ENCODE measurements at regions not wholly inside any gene's neighbourhood (a gene's known extent, or its start where the extent isn't known, plus 50 kb on each side); places are given as distances from the start of the nearest gene placed in this dataset.

DNA sequence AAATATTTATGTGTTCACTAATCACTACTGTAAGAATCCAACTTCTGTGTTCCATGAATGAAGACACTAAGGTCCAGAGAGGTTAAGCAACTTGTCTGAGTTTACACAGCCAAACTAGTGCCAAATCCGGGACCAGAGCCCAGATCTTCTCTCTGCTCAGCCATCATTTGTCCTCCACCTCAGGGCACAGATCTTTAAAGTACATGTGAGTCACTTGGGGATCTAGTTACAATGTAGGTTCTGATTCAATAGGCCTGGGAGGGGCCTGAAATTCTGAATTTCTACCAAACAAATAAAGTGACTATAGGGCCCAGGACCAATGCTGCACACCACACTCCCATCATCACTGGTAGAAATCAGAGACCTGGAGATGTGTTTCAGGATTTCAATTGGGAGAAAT lies 162.9 kb downstream of the GXYLT1 start:
- no peaks in the 10 kb centered on the region for H3K9me3 ChIP-seq (ENCODE audit: control insufficient read depth in 1 of 2, low read length in 2 of 2)
- no peaks in the 10 kb centered on the region for H3K36me3 ChIP-seq (ENCODE audit: control insufficient read depth in 1 of 2, insufficient read depth in 2 of 2, low read length in 2 of 2)
- H3K4me3 ChIP-seq (ENCODE audit: low read depth in 1 of 2, low read length in 2 of 2), result no peak overlapping the region
- no peaks in the 10 kb centered on the region for H3K4me1 ChIP-seq (ENCODE audit: control insufficient read depth in 1 of 2, insufficient read depth in 2 of 2, low read length in 2 of 2)
- no peak overlapping the region for H3K27ac ChIP-seq (ENCODE audit: low read length)
- no peaks in the 10 kb centered on the region for H3K27me3 ChIP-seq (ENCODE audit: low read depth, low read length)

DNA sequence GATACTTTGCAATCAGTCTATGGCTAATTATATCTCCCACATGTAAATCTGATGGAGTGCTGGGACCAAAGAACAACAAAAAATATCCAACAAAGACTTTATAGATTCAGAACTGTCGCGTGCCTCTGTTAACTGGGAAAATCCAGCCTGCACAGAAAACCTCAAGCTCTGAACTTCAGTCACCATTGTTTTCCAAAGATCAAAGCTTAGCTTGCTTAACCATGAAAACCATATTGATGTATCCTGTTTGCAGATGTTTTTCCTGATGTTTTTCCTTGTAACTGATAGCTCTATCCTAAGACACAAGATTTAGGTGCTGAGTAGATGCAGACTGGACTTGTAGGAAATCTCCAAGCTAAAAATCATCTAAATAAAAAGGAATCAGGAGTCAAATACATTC lies 163.7 kb downstream of the GXYLT1 start:
- no peak overlapping the region for H3K27ac ChIP-seq (ENCODE audit: low read length)
- no peaks in the 10 kb centered on the region for H3K4me1 ChIP-seq (ENCODE audit: control insufficient read depth in 1 of 2, insufficient read depth in 2 of 2, low read length in 2 of 2)
- H3K9me3 ChIP-seq (ENCODE audit: control insufficient read depth in 1 of 2, low read length in 2 of 2), result no peaks in the 10 kb centered on the region
- no peak overlapping the region for H3K4me3 ChIP-seq (ENCODE audit: low read depth in 1 of 2, low read length in 2 of 2)
- no peaks in the 10 kb centered on the region for H3K36me3 ChIP-seq (ENCODE audit: control insufficient read depth in 1 of 2, insufficient read depth in 2 of 2, low read length in 2 of 2)
- H3K27me3 ChIP-seq (ENCODE audit: low read depth, low read length), result no peaks in the 10 kb centered on the region

DNA sequence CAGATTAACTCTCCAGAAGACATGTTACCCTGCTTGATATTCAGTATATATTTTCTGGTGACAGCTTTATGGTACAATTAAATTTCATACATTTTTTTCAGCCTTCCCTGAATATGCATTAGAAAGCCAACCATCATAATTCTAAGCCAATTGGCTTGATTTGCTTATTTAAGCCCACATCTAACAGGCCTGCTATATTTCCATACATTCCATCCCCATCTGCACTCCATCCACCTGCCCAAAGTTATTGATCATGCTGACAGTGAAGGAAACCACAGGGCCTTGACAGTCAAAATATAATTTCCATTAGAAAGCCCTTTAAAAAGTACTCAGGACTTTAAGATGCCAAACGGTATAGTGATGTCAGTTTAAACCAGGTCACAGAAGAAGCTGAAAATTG lies 164.3 kb downstream of the GXYLT1 start:
- H3K27ac ChIP-seq (ENCODE audit: low read length), result no peak overlapping the region
- no peak overlapping the region for H3K4me3 ChIP-seq (ENCODE audit: low read depth in 1 of 2, low read length in 2 of 2)
- no peaks in the 10 kb centered on the region for H3K9me3 ChIP-seq (ENCODE audit: control insufficient read depth in 1 of 2, low read length in 2 of 2)
- H3K27me3 ChIP-seq (ENCODE audit: low read depth, low read length), result no peaks in the 10 kb centered on the region
- no peaks in the 10 kb centered on the region for H3K36me3 ChIP-seq (ENCODE audit: control insufficient read depth in 1 of 2, insufficient read depth in 2 of 2, low read length in 2 of 2)
- H3K4me1 ChIP-seq (ENCODE audit: control insufficient read depth in 1 of 2, insufficient read depth in 2 of 2, low read length in 2 of 2), result no peaks in the 10 kb centered on the region

DNA sequence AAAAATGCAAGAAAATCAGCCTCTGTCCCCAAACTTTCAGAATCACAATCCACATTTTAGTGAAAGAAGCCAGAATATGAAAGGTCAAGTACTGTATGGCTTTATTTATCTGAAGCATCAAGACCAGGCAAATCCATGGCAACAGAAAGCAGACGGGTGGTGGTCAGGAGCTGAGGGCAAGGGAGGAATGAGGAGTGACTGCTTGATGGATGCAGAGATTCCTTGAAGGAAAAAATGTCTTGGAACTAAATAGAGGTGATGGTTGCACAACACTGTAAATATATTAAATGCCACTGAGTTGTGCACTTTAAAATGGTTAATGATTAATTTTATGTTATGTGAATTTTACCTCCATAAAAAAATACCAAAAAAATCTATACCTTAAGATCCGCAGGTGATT lies 165.1 kb downstream of the GXYLT1 start:
- no peaks in the 10 kb centered on the region for H3K27me3 ChIP-seq (ENCODE audit: low read depth, low read length)
- H3K9me3 ChIP-seq (ENCODE audit: control insufficient read depth in 1 of 2, low read length in 2 of 2), result no peaks in the 10 kb centered on the region
- H3K4me1 ChIP-seq (ENCODE audit: control insufficient read depth in 1 of 2, insufficient read depth in 2 of 2, low read length in 2 of 2), result no peaks in the 10 kb centered on the region
- H3K4me3 ChIP-seq (ENCODE audit: low read depth in 1 of 2, low read length in 2 of 2), result no peak overlapping the region
- H3K27ac ChIP-seq (ENCODE audit: low read length), result no peak overlapping the region
- no peaks in the 10 kb centered on the region for H3K36me3 ChIP-seq (ENCODE audit: control insufficient read depth in 1 of 2, insufficient read depth in 2 of 2, low read length in 2 of 2)

DNA sequence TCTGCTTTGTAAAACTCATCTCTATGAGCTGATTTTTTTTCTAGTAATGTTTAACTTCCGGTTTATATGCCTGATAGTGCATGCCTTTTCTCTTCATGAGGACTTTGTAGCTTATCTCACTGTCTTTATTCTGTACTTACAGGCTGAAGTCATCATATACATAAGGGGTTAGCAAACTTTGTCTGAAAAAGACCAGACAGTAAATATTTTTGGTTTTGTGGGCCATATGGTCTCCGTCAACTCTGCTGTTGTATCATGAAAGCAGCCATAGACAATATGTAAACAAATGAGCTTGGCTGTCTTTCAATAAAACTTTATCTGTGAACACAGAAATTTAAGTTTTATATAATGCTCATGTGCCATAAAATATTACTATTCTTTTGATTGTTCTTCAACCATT lies 172.1 kb downstream of the GXYLT1 start:
- no peaks in the 10 kb centered on the region for H3K27me3 ChIP-seq (ENCODE audit: low read depth, low read length)

DNA sequence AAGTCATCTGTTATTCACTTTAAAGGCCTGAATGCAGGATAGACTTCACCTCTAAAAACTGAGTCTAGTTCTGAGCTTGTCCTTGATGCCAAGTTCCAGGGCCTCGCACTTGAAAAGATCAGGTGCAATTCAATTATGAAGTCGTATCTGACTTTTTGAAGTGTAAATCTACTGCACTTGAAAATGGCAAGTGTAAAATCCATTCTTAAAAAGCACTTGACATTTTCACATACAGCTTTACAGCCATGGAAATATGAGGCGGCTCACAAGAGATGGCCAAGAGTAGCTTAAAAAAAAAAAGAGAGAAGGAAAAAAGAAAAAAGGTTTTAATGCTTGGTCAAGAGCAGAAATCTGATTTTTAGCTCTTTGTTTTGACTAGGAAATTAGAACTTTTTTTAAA lies 172.5 kb downstream of the GXYLT1 start:
- H3K36me3 ChIP-seq (ENCODE audit: control insufficient read depth in 1 of 2, insufficient read depth in 2 of 2, low read length in 2 of 2), result no peaks in the 10 kb centered on the region
- no peaks in the 10 kb centered on the region for H3K4me1 ChIP-seq (ENCODE audit: control insufficient read depth in 1 of 2, insufficient read depth in 2 of 2, low read length in 2 of 2)
- H3K9me3 ChIP-seq (ENCODE audit: control insufficient read depth in 1 of 2, low read length in 2 of 2), result no peaks in the 10 kb centered on the region
- H3K27ac ChIP-seq (ENCODE audit: low read length), result no peak overlapping the region
- no peaks in the 10 kb centered on the region for H3K27me3 ChIP-seq (ENCODE audit: low read depth, low read length)
- H3K4me3 ChIP-seq (ENCODE audit: low read depth in 1 of 2, low read length in 2 of 2), result no peak overlapping the region

More for the DNA sequence above, 172.1 kb downstream of the GXYLT1 start:
- Histone ChIP-seq H3K4me3 (ENCODE audit: low read depth in 1 of 2, low read length in 2 of 2) (no peak overlapping the region), H3K27ac (ENCODE audit: low read length) (no peak overlapping the region), H3K4me1 (ENCODE audit: control insufficient read depth in 1 of 2, insufficient read depth in 2 of 2, low read length in 2 of 2) (no peaks in the 10 kb centered on the region), H3K36me3 (ENCODE audit: control insufficient read depth in 1 of 2, insufficient read depth in 2 of 2, low read length in 2 of 2) (no peaks in the 10 kb centered on the region), H3K9me3 (ENCODE audit: control insufficient read depth in 1 of 2, low read length in 2 of 2) (no peaks in the 10 kb centered on the region)

DNA sequence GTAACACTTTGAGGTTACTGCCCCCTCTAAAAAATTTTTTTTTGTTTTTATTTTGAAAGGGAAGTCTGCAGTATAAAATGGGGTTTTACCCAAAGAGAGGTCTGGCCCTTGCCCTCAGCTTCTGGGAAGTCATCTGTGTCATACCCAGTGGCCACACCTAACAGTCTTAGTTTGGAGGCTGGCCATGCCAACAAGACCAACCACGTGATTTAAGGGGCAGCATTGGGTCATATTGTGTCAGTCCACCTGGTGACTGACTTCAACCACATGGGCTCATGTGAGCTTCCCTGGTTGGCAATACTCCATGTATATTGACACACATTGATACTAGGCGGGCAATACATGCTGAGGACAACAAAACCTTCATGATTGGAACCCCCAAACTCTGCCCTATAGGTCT lies 173.9 kb downstream of the GXYLT1 start:
- H3K4me1 ChIP-seq (ENCODE audit: control insufficient read depth in 1 of 2, insufficient read depth in 2 of 2, low read length in 2 of 2), result no peaks in the 10 kb centered on the region
- no peak overlapping the region for H3K4me3 ChIP-seq (ENCODE audit: low read depth in 1 of 2, low read length in 2 of 2)
- no peaks in the 10 kb centered on the region for H3K27me3 ChIP-seq (ENCODE audit: low read depth, low read length)
- H3K36me3 ChIP-seq (ENCODE audit: control insufficient read depth in 1 of 2, insufficient read depth in 2 of 2, low read length in 2 of 2), result no peaks in the 10 kb centered on the region
- H3K9me3 ChIP-seq (ENCODE audit: control insufficient read depth in 1 of 2, low read length in 2 of 2), result no peaks in the 10 kb centered on the region
- no peak overlapping the region for H3K27ac ChIP-seq (ENCODE audit: low read length)

DNA sequence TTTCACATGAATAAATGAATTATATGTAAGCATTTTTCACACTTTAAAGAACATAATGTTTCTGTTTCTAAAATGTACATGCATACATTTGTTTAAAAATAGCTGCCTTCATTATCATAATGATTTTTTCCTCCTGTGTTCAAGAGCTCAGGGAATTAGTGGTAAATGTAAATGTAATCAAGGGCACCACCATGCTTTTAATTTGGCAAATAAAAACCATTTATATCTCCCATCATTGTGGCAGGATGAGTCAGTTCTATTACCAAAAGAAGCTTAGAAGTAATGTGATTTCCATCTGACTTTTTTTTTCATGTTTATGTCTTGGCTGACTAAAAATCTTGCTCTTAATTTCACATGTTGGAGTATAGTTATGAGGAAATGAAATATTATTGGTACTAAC lies 176.1 kb downstream of the GXYLT1 start:
- H3K4me3 ChIP-seq (ENCODE audit: low read depth in 1 of 2, low read length in 2 of 2), result no peak overlapping the region
- H3K4me1 ChIP-seq (ENCODE audit: control insufficient read depth in 1 of 2, insufficient read depth in 2 of 2, low read length in 2 of 2), result no peaks in the 10 kb centered on the region
- H3K27ac ChIP-seq (ENCODE audit: low read length), result no peak overlapping the region
- H3K9me3 ChIP-seq (ENCODE audit: control insufficient read depth in 1 of 2, low read length in 2 of 2), result no peaks in the 10 kb centered on the region
- no peaks in the 10 kb centered on the region for H3K27me3 ChIP-seq (ENCODE audit: low read depth, low read length)
- no peaks in the 10 kb centered on the region for H3K36me3 ChIP-seq (ENCODE audit: control insufficient read depth in 1 of 2, insufficient read depth in 2 of 2, low read length in 2 of 2)

DNA sequence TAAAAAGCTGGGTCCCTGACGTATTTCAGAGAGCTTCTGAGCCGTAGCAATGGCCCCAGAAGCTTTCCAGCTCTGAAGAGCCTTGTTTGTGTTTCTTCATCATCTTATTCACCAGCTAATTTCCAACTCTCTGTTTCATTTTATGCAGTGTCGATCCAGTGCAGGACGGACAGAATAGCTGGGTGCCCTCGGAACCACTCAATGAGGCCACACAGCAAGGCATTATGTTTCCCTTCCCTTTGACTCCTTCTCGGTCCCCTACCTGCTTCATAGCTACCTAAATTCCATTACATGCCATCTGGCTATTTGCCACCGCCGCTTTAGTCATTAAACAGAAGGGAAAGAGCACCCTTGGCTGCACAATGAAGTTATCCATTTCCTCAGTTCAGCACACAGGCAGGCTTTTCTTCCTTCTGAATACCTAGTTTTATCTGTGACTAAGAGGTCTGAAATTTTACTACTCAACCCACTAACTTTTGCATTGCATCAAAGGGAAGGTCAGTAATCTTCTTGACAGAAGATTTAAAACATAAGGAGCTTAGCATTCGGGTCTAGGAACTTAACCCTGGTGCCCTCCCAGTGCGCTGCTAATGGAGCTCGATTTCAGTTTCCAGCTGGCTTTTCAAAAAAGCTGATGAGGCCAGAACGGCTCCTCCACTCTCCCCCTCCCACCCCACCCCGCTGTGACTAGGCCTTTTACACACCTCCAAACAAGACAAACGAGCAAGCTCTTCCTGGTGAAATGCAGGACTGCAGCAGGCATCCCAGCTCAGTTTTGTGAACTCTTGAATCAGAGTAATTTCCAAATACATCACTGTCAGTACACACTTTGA lies 176.8 kb downstream of the GXYLT1 start:
- Histone ChIP-seq H3K27me3 (ENCODE audit: low read depth, low read length) (no peaks in the 10 kb centered on the region), H3K27ac (ENCODE audit: low read length) (no peak overlapping the region), H3K4me3 (ENCODE audit: low read depth in 1 of 2, low read length in 2 of 2) (no peak overlapping the region), H3K36me3 (ENCODE audit: control insufficient read depth in 1 of 2, insufficient read depth in 2 of 2, low read length in 2 of 2) (no peaks in the 10 kb centered on the region), H3K9me3 (ENCODE audit: control insufficient read depth in 1 of 2, low read length in 2 of 2) (no peaks in the 10 kb centered on the region), H3K4me1 (ENCODE audit: control insufficient read depth in 1 of 2, insufficient read depth in 2 of 2, low read length in 2 of 2) (no peaks in the 10 kb centered on the region)

DNA sequence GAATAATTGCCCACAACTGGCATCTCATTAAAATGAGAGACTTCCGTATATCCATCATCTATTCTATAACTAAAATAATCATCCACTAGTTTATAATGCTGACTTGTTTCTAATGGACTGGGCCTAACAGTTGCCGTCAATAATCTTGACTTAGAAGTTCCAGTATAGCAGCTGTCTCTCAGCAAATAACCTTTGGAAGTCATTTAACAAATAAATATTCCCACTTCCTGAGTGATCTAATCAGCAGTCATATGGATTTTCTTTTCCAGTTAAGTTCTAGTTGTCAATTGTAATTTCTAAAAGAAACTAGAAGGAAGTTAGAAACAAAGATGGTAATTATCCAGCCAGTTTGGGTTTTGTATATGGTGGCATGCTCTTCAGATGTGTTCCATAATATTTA lies 177.8 kb downstream of the GXYLT1 start:
- Histone ChIP-seq H3K9me3 (ENCODE audit: control insufficient read depth in 1 of 2, low read length in 2 of 2) (no peaks in the 10 kb centered on the region), H3K36me3 (ENCODE audit: control insufficient read depth in 1 of 2, insufficient read depth in 2 of 2, low read length in 2 of 2) (no peaks in the 10 kb centered on the region), H3K27ac (ENCODE audit: low read length) (no peak overlapping the region), H3K4me3 (ENCODE audit: low read depth in 1 of 2, low read length in 2 of 2) (no peak overlapping the region), H3K4me1 (ENCODE audit: control insufficient read depth in 1 of 2, insufficient read depth in 2 of 2, low read length in 2 of 2) (no peaks in the 10 kb centered on the region), H3K27me3 (ENCODE audit: low read depth, low read length) (no peaks in the 10 kb centered on the region)

DNA sequence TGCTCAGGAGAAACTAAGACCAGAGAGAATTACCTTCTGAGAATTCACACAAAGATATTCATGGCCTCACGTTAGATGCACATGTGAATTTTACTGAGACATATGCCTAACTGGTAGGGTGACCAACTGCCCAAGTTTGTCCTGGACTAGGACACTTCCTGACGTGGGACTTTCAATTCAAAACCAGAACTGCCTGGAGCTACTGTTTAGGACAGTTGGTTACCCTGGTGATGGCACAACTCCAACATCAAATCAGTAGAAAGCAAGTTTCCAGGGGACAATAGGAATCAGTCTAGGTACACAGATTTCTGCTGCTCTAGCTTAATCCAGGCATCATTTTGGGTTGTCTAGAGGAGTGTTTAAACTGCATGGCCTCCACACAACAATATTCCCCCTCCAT lies 178.7 kb downstream of the GXYLT1 start:
- no peaks in the 10 kb centered on the region for H3K27me3 ChIP-seq (ENCODE audit: low read depth, low read length)
- H3K4me3 ChIP-seq (ENCODE audit: low read depth in 1 of 2, low read length in 2 of 2), result no peak overlapping the region
- no peaks in the 10 kb centered on the region for H3K9me3 ChIP-seq (ENCODE audit: control insufficient read depth in 1 of 2, low read length in 2 of 2)

DNA sequence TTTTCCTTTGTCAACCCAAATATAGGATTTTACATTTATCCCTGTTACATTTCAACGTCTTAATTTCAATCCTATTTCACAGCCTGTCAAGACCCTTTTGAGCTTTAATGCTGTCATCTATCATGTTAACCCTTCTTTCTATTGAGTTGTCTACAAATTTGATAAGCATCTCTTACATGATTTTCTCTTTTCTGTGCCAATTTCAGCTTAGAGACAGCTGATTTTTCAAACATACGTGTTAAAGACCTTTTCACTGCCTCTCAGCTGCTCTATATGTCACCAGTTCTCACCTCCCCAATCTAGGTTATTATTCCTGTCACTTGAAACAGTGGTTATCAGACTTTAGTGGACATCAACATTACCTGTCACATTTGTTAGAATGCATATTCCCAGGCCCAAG lies 181.3 kb downstream of the GXYLT1 start:
- H3K9me3 ChIP-seq (ENCODE audit: control insufficient read depth in 1 of 2, low read length in 2 of 2), result no peaks in the 10 kb centered on the region

More for the DNA sequence above, 178.7 kb downstream of the GXYLT1 start:
- H3K4me1 ChIP-seq (ENCODE audit: control insufficient read depth in 1 of 2, insufficient read depth in 2 of 2, low read length in 2 of 2), result no peaks in the 10 kb centered on the region
- H3K27ac ChIP-seq (ENCODE audit: low read length), result no peak overlapping the region
- no peaks in the 10 kb centered on the region for H3K36me3 ChIP-seq (ENCODE audit: control insufficient read depth in 1 of 2, insufficient read depth in 2 of 2, low read length in 2 of 2)

More for the DNA sequence above, 181.3 kb downstream of the GXYLT1 start:
- no peaks in the 10 kb centered on the region for H3K36me3 ChIP-seq (ENCODE audit: control insufficient read depth in 1 of 2, insufficient read depth in 2 of 2, low read length in 2 of 2)
- no peak overlapping the region for H3K4me3 ChIP-seq (ENCODE audit: low read depth in 1 of 2, low read length in 2 of 2)
- H3K27ac ChIP-seq (ENCODE audit: low read length), result no peak overlapping the region
- no peaks in the 10 kb centered on the region for H3K27me3 ChIP-seq (ENCODE audit: low read depth, low read length)
- H3K4me1 ChIP-seq (ENCODE audit: control insufficient read depth in 1 of 2, insufficient read depth in 2 of 2, low read length in 2 of 2), result no peaks in the 10 kb centered on the region
